Lower leg skin (tissue), 4 donors: ENCODE measurements at regions not wholly inside any gene's neighbourhood (a gene's known extent, or its start where the extent isn't known, plus 50 kb on each side); places are given as distances from the start of the nearest gene placed in this dataset.

Experiments used
- DNase-seq, 2 donors: peaks; one replicate each; pipeline ENCODE4 v3.0.0-alpha.2; 2019; ENCODE audit warnings: low spot score in 2 of 2
- H3K4me3 ChIP-seq: fragments of 200-600 bp; sonication (generic); 2 replicates; pipeline ENCODE4 v1.5.1; 2017; ENCODE audit warnings: mild to moderate bottlenecking, low read depth; ENCODE audit not compliant: poor library complexity, severe bottlenecking
- POLR2A ChIP-seq, 2 donors: fragments of 450-650 bp; IDR thresholded peaks; one replicate each; pipeline ENCODE4 v1.6.1; 2016 to 2017; ENCODE audit warnings: antibody characterized with exemption in 2 of 2, mild to moderate bottlenecking in 1 of 2, moderate library complexity in 1 of 2
- WGBS, 2 donors: methylation state at CpG; one replicate each; pipeline ENCODE4 v1.1.5; 2018; 5-methylcytosine and 5-hydroxymethylcytosine counted together
- intact Hi-C: fragments of 100-400 bp; cut with DNase I; formaldehyde crosslinking; loops from one replicate; pipeline ENCODE4 v1.15.0; 2023; ENCODE audit warnings: low total_unique reads
- TF ChIP-seq, protein P1 (sequence below), 3 donors: fragments of 450-650 bp; IDR thresholded peaks; one replicate each; pipeline ENCODE4 v1.5.1; 2016; ENCODE audit warnings: antibody characterized with exemption in 3 of 3, mild to moderate bottlenecking in 3 of 3, moderate library complexity in 2 of 3

DNA sequence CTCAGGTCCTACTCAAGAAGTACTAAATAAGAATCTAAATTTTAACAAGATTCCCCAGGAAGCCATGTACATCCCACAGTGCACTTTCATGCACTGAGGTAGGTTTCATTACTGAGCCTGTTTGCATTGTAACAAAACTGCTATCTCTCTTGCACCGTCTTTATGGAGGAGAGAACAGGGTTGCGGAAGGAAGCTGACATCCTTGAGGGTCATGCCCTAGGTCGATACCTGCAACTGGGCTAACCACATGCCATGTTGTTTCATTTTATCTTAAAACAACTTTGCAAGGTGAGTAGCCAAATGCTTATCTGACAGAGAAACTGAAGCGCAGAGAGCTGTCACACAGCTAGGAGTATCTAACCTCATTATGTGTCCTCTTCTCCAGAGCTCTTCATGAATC is 656.3 kb upstream of the TENM4 start:
- TF ChIP-seq, protein P1, sequence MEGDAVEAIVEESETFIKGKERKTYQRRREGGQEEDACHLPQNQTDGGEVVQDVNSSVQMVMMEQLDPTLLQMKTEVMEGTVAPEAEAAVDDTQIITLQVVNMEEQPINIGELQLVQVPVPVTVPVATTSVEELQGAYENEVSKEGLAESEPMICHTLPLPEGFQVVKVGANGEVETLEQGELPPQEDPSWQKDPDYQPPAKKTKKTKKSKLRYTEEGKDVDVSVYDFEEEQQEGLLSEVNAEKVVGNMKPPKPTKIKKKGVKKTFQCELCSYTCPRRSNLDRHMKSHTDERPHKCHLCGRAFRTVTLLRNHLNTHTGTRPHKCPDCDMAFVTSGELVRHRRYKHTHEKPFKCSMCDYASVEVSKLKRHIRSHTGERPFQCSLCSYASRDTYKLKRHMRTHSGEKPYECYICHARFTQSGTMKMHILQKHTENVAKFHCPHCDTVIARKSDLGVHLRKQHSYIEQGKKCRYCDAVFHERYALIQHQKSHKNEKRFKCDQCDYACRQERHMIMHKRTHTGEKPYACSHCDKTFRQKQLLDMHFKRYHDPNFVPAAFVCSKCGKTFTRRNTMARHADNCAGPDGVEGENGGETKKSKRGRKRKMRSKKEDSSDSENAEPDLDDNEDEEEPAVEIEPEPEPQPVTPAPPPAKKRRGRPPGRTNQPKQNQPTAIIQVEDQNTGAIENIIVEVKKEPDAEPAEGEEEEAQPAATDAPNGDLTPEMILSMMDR (IDR thresholded peaks at IDR 0.05): no peak
- TF ChIP-seq POLR2A (IDR thresholded peaks at IDR 0.05): no peak

DNA sequence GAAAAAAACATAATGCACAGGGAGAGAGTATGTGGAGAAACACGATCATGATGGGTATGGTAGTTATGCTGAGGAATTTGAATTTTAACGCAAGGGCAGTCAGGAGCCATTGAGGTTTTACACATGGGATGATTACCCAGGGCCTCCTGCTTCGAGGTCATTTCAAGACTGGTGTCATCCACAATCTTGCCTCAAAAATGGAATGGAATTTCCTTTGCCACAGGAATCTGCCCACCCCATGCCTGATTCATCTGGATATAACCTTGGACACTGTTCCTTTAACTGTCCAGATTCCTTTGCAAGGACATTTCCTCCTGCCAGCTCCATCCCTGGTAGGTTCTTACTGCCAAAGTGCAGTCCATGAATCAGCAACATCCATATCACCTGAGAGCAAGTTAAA is 655.9 kb upstream of the TENM4 start:
- intact Hi-C loops: no loop called here
- no peak for DNase-seq
- no peak overlapping the region for H3K4me3 ChIP-seq
- no peak for TF ChIP-seq POLR2A (IDR thresholded peaks at IDR 0.05)
- TF ChIP-seq, protein P1 (IDR thresholded peaks at IDR 0.05): no peak
- WGBS, 2 donors: 72 to 75% methylated on average over 3 of the region's 3 CpGs

More for the DNA sequence above, 656.3 kb upstream of the TENM4 start:
- WGBS, 2 donors: 91 to 94% methylated on average over 4 of the region's 4 CpGs
- DNase-seq: no peak
- H3K4me3 ChIP-seq: no peak overlapping the region
- intact Hi-C loops: no loop called here

DNA sequence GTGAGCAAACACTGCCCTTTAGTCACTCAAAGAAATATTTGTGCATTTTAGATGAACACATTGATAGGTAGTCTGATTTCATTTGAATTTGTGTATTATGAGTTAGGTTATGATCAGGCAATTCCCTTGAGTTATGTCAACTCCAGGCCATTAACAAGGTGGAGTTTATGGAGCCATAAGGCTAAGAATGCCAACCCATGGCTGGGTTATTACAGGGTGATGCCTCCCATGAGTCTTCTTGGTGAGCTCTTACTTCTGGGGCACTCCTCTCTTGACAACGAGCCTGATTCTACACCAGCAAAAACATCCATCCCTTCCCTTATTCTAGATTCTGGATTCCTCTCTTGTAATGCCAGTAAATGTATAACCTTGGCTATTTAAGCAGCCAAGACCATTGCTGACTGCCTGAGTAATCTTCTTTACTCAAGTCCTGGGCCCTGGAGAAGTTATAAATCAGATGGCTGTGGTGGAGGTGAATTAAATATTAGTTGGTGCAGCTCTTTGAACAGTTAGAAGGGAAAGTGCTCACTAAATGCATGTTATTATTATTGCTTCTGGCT is 645.7 kb upstream of the TENM4 start:
- TF ChIP-seq, protein P1 (IDR thresholded peaks at IDR 0.05): no peak
- no peak for TF ChIP-seq POLR2A (IDR thresholded peaks at IDR 0.05)
- no peak overlapping the region for H3K4me3 ChIP-seq
- intact Hi-C loops: loop anchor here (10.0 kb wide), 1 partner anchor 1742 kb away; no protein-coding TSS in a partner anchor
- no peak for DNase-seq
- WGBS, 2 donors: 85 to 91% methylated on average over 1 of the region's 1 CpG

DNA sequence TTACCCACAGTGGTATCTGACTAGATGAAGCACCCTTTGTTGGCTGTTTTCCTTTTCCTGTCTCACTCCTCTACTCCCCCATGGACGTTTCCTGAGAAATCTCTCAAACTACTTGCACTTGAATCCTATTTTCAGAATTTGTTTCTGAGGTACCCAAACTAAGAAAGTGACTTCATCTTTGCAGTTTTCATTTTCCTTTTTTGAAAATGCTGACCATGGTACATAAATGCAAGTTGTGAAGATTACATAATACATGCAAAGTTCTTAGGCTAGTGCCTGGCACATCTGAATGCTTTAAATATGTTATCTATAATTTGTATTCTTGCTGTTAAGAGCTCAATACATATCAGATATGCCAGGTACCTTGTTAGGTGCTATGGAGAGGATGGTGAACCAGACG is 644.7 kb upstream of the TENM4 start:
- DNase-seq: no peak
- 56 to 64% methylated on average over 2 of the region's 2 CpGs for WGBS, 2 donors
- no peak overlapping the region for H3K4me3 ChIP-seq
- TF ChIP-seq, protein P1 (IDR thresholded peaks at IDR 0.05): no peak
- intact Hi-C loops: loop anchor here (10.0 kb wide), 1 partner anchor 1741 kb away; no protein-coding TSS in a partner anchor

DNA sequence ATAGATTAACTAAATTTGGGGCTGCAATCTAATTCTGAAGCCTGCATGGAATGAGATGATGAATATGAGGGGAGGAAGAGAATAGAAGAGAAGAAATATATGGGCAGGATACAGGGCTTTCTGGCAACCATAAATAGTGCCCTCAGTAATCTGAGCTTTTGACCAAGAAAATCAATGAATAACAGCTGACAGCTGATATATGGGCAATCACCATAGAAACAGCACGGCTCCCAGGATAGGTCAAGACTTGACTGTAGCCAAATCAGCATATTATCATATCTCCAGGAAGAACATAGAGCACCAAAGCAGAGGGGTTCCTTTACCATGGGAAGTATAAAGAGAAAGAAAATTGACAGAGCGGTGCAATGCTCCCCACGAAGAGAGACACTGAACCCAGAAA is 643.8 kb upstream of the TENM4 start:
- no peak for DNase-seq
- TF ChIP-seq POLR2A (IDR thresholded peaks at IDR 0.05): no peak
- TF ChIP-seq, protein P1 (IDR thresholded peaks at IDR 0.05): no peak
- WGBS, 2 donors: 66 to 68% methylated on average over 3 of the region's 3 CpGs
- H3K4me3 ChIP-seq: no peak overlapping the region
- intact Hi-C loops: loop anchor here (10.0 kb wide), 1 partner anchor 1740 kb away; no protein-coding TSS in a partner anchor

DNA sequence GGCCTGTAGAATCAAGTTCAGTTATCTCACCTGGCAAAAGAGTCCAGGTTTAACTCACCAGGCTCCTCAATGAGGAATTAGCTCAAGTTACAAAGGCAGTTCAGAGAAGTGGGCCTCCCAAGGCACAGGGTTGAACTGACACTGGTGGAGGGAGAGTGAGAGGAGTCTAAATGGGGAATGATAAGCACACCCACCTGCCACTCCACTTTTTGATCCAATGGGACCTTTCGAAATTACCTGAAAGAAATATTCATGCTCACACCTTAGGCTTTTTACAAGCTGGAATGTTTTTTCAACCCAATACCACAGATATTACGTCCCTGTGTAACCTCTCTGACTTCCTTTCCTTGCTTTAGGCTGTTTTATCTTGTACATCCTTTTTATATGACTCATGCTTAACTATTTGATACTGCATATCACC is 642.7 kb upstream of the TENM4 start:
- no peak for DNase-seq
- 56% methylated on average over 2 of the region's 2 CpGs for WGBS, 2 donors

More for the DNA sequence above, 642.7 kb upstream of the TENM4 start:
- no peak overlapping the region for H3K4me3 ChIP-seq
- intact Hi-C loops: loop anchor here (10.0 kb wide), 1 partner anchor 1739 kb away; no protein-coding TSS in a partner anchor
- TF ChIP-seq POLR2A (IDR thresholded peaks at IDR 0.05): no peak
- TF ChIP-seq, protein P1 (IDR thresholded peaks at IDR 0.05): no peak
